Muscle layer of colon (tissue), 2 donors: ENCODE measurements at regions not wholly inside any gene's neighbourhood (a gene's known extent, or its start where the extent isn't known, plus 50 kb on each side); places are given as distances from the start of the nearest gene placed in this dataset.

Experiments
- H3K27ac ChIP-seq: one replicate; pipeline ENCODE4 v1.7.0; 2013; ENCODE audit warnings: low read depth, mild to moderate bottlenecking, low read length, moderate library complexity
- H3K27me3 ChIP-seq, 2 donors: one replicate each; pipeline ENCODE4 v1.7.0; 2013; ENCODE audit warnings: low read length in 2 of 2, mild to moderate bottlenecking in 2 of 2; ENCODE audit not compliant: insufficient read depth in 2 of 2, control insufficient read depth in 1 of 2
- H3K36me3 ChIP-seq: one replicate; pipeline ENCODE4 v1.7.0; 2013; ENCODE audit warnings: mild to moderate bottlenecking, low read length; ENCODE audit not compliant: insufficient read depth
- H3K4me1 ChIP-seq: one replicate; pipeline ENCODE4 v1.7.0; 2013; ENCODE audit warnings: mild to moderate bottlenecking, low read length; ENCODE audit not compliant: insufficient read depth
- H3K4me3 ChIP-seq, 2 donors: one replicate each; pipeline ENCODE4 v1.7.0; 2013; ENCODE audit warnings: low read length in 2 of 2, low read depth in 1 of 2, mild to moderate bottlenecking in 1 of 2, moderate library complexity in 1 of 2
- H3K9ac ChIP-seq: one replicate; pipeline ENCODE4 v1.7.0; 2013; ENCODE audit warnings: low read length
- H3K9me3 ChIP-seq: one replicate; pipeline ENCODE4 v1.7.0; 2013; ENCODE audit warnings: mild to moderate bottlenecking, low read length
- donor health status: abdominal sarcoma.
- donor health status: Adenocarcinoma of cecum.

DNA sequence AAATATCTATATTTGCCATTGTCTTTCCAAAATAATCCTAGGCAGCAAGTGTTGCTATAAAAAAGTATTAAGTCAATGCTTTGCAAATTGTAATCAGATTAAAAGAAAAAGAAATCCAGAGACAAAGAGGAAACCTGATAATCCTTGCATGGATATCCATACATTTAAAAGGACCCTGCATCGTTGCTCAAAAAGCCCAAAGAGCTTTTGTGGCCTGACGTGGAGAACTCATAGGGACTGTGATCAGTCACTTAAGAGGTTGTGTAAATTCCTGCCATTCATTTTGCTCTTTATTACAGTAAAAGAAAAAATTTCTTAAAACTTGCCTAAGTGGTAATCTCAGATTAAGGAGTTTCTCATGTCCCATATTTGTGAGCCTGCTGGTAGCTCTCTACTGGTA is 392.6 kb downstream of the C12orf75 start:
- no peaks in the 10 kb centered on the region for H3K9me3 ChIP-seq
- no peak overlapping the region for H3K4me3 ChIP-seq
- H3K27ac ChIP-seq, result no peak overlapping the region

DNA sequence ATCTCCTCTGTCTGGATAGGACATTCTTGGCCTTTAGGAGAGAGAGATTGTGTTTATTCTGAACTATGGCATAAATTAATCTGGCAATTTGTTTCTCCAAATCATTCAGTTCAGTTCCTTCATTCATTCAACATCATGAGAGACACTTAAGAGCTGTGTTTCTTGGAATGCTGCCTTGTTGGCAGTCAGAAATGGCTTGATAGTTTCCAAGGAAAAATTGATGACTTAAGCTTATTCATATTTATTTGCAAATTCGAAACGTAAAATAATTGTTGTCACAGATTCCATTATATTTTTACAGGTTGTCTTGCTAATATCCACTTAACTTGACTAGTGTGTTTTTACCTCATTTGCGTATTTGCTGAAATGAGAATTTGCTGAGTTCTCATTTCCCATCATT is 393.0 kb downstream of the C12orf75 start:
- H3K9me3 ChIP-seq, result no peaks in the 10 kb centered on the region
- H3K9ac ChIP-seq, result no peak overlapping the region
- no peaks in the 10 kb centered on the region for H3K4me1 ChIP-seq
- H3K36me3 ChIP-seq, result no peaks in the 10 kb centered on the region
- no peaks in the 10 kb centered on the region for H3K27me3 ChIP-seq
- H3K4me3 ChIP-seq, result no peak overlapping the region
- no peak overlapping the region for H3K27ac ChIP-seq

More for the DNA sequence above, 392.6 kb downstream of the C12orf75 start:
- H3K9ac ChIP-seq, result no peak overlapping the region
- H3K36me3 ChIP-seq, result no peaks in the 10 kb centered on the region
- H3K27me3 ChIP-seq, result no peaks in the 10 kb centered on the region
- H3K4me1 ChIP-seq, result no peaks in the 10 kb centered on the region

DNA sequence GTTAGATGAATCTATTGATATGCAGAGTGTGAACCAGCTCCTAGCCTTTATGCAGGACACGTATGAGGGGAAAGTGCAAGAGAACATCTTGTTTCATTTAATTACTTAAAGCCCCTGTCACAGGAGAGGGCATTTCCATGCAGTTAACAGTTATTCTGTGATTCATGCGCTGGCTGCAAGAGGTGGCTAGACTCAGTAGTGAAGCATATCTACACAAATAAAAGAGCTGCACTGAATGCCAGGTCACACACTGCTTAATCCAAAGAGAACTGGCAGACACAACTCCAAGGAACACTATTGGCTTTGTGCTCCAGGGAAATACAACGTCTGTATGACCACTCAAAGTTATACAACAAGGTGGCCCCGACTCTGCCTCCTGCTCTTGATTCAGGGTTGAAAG is 394.1 kb downstream of the C12orf75 start:
- Histone ChIP-seq H3K9ac (no peak overlapping the region), H3K9me3 (no peaks in the 10 kb centered on the region), H3K4me3 (no peak overlapping the region), H3K4me1 (no peaks in the 10 kb centered on the region), H3K27me3 (no peaks in the 10 kb centered on the region), H3K36me3 (no peaks in the 10 kb centered on the region), H3K27ac (no peak overlapping the region)

- H3K9me3 ChIP-seq, result no peaks in the 10 kb centered on the region
- no peak overlapping the region for H3K4me3 ChIP-seq
- no peaks in the 10 kb centered on the region for H3K36me3 ChIP-seq
Measured at GRCh38 chr12:105725054-105725453, 394.6 kb downstream of the C12orf75 start.

GRCh38 chr12:105729181-105729771 is 398.8 kb downstream of the C12orf75 start:
- no peaks in the 10 kb centered on the region for H3K27me3 ChIP-seq
- no peaks in the 10 kb centered on the region for H3K4me1 ChIP-seq
- H3K4me3 ChIP-seq, result no peak overlapping the region
- no peaks in the 10 kb centered on the region for H3K9me3 ChIP-seq
- H3K9ac ChIP-seq, result no peak overlapping the region
- H3K27ac ChIP-seq, result no peak overlapping the region
- no peaks in the 10 kb centered on the region for H3K36me3 ChIP-seq

More at GRCh38 chr12:105725054-105725453, 394.6 kb downstream of the C12orf75 start:
- H3K4me1 ChIP-seq, result no peaks in the 10 kb centered on the region
- no peak overlapping the region for H3K27ac ChIP-seq
- H3K27me3 ChIP-seq, result no peaks in the 10 kb centered on the region
- H3K9ac ChIP-seq, result no peak overlapping the region

DNA sequence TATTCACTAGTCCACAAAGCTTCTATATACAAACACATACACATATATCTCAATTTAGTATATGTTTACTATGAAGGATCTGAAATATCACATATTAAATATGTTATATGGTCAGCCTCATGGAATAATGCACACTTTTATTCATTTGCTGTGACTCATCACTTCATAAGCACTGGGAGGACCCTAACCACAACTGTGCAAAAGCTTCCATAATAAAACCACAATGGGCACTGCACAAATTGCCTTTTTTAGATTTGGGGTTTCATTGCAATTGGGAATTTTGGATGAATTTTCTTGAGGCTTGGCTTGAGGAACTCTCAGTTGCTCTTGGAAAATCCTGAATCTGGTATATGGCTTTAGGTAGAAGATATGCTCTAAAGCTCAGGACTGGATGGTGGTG is 399.4 kb downstream of the C12orf75 start:
- no peak overlapping the region for H3K9ac ChIP-seq
- H3K27me3 ChIP-seq, result no peaks in the 10 kb centered on the region
- no peaks in the 10 kb centered on the region for H3K36me3 ChIP-seq

DNA sequence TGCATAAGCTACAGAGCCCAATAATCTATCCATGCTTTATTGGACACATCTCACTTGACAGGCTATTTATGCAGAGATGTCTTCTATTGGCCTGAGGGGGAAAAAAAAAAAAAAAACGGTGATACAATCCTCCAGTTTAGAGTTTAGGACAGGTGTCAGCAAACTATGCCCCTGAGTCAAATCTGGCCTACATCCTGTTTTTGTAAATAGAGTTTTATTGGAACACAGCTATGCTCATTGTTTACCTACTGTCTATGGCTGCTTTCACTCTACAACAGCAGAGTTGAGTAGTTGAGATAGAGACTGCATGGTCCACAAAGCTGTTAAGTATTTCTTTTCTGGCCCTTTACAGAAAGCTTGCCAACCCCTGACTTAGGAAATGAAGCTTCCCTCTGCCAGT is 403.1 kb downstream of the C12orf75 start:
- H3K36me3 ChIP-seq, result no peaks in the 10 kb centered on the region
- no peak overlapping the region for H3K27ac ChIP-seq
- no peak overlapping the region for H3K9ac ChIP-seq
- no peaks in the 10 kb centered on the region for H3K9me3 ChIP-seq
- no peak overlapping the region for H3K4me3 ChIP-seq
- H3K4me1 ChIP-seq, result no peaks in the 10 kb centered on the region
- no peaks in the 10 kb centered on the region for H3K27me3 ChIP-seq

More for the DNA sequence above, 399.4 kb downstream of the C12orf75 start:
- Histone ChIP-seq H3K27ac (no peak overlapping the region), H3K4me3 (no peak overlapping the region), H3K9me3 (no peaks in the 10 kb centered on the region), H3K4me1 (no peaks in the 10 kb centered on the region)

DNA sequence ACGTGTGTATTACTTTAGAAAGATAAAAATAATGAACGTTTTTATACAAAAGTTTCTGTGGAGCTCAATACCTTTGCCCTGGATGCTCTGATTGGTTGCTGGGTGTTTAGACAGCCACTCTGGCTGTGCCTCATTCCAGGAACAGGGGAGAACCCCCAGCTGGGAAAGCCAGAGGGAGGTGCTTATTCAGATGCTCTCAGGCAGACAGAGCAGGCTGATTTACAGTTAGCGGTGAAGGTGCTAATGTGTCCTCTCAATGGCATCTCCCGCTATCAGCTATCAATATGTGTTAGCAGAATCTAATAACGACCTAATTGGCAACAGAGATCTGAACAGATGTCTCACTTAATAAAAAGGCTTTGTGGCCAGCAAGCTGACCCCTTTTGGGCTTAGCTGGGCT is 402.3 kb downstream of the NUAK1 start:
- H3K9ac ChIP-seq, result no peak overlapping the region
- H3K27ac ChIP-seq, result no peak overlapping the region
- H3K4me3 ChIP-seq, result no peak overlapping the region
- H3K9me3 ChIP-seq, result no peaks in the 10 kb centered on the region
- H3K4me1 ChIP-seq, result peaks cover 14% of the 10 kb centered on the region
- H3K36me3 ChIP-seq, result no peaks in the 10 kb centered on the region
- no peaks in the 10 kb centered on the region for H3K27me3 ChIP-seq

- Histone ChIP-seq H3K36me3 (no peaks in the 10 kb centered on the region), H3K4me3 (no peak overlapping the region), H3K27ac (no peak overlapping the region), H3K27me3 (no peaks in the 10 kb centered on the region), H3K9ac (no peak overlapping the region), H3K9me3 (no peaks in the 10 kb centered on the region), H3K4me1 (peaks cover 14% of the 10 kb centered on the region)
Measured at GRCh38 chr12:105738051-105738450, 400.7 kb downstream of the NUAK1 start.

DNA sequence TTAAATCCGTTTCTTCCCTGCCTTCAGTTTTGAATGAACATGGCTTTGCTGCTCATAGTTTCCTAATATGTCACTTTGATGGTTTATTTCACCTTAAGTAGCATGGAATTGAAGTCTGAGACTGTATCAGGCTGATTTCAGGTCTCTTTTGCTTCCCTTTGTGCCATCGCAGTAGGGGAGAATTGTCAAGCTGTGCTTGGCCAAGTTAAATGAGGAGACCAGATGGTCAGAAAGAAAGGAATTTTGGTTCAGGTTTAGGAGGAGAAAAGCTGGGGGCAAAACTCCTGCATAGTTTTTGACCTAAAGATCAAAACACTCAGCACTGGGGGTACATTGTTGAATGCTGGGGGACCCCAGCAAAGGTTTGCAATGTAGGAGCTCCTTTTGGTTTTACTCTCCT is 398.4 kb downstream of the NUAK1 start:
- Histone ChIP-seq H3K4me1 (peaks cover 14% of the 10 kb centered on the region), H3K27me3 (no peaks in the 10 kb centered on the region), H3K4me3 (no peak overlapping the region), H3K9me3 (no peaks in the 10 kb centered on the region), H3K9ac (no peak overlapping the region), H3K27ac (no peak overlapping the region), H3K36me3 (no peaks in the 10 kb centered on the region)

DNA sequence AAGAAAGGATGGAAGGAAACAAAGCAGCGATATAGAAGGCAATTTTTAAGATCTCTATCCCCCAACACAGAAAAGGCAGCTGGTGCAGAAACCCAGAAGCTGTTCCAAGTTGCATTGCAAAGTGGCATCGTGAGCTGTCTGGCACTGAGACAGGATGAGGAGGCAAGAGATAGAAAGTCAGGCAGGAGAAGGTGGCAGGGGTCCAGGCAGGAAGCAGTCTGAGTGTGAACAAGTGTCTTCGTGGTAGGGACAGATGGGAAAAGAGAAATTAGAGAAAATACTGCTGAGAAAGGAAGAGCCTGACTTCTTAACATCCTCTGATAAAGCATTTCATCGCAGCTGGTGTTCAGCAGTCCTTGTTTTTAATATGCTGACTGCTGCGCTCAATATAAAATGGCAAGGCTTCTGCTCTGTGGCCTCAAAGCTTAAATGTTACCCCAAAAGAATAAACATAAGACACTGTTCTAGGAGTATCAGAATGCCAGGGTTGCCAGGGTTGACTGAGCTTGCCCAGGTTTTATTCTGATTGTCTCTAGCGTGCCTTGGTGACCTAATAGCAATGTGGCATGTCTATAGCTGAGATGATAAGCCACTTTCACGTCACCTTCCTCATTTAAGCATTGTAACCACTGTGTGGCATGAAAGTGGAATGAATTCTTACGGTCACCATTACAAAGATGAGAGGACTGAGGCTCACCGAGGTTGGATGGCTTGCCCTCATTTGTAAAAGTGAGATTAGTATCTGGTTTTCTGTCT is 397.6 kb downstream of the NUAK1 start:
- no peak overlapping the region for H3K9ac ChIP-seq
- H3K36me3 ChIP-seq, result no peaks in the 10 kb centered on the region
- H3K4me1 ChIP-seq, result peaks cover 14% of the 10 kb centered on the region
- H3K27ac ChIP-seq, result no peak overlapping the region
- peak overlapping the region in 1 of 2 donors; percentile 7 for H3K4me3 ChIP-seq
- H3K9me3 ChIP-seq, result no peaks in the 10 kb centered on the region
- no peaks in the 10 kb centered on the region for H3K27me3 ChIP-seq
